Astrocyte (in vitro differentiated cells and primary cell): ENCODE measurements at regions not wholly inside any gene's neighbourhood (a gene's known extent, or its start where the extent isn't known, plus 50 kb on each side); places are given as distances from the start of the nearest gene placed in this dataset.
"Not testable (repeated sequence)": the region's sequence is repeated elsewhere in the genome, so short reads cannot be mapped to it uniquely, and the experiment has no call there.

ENCODE experiments used
- DNase-seq: peaks from one replicate; pipeline ENCODE4 v3.0.0-alpha.2; 2010; ENCODE audit warnings: low read depth
- FAIRE-seq: peaks from 2 replicates; lab custom pipeline; 2011; peaks lifted over from hg19 to GRCh38; lab: Jason Lieb, UNC
- H2AFZ ChIP-seq: 2 replicates; pipeline ENCODE4 v1.6.0; 2012; ENCODE audit warnings: low read depth, low read length, inconsistent platforms
- H3K27ac ChIP-seq: 2 replicates; pipeline ENCODE4 v1.5.1; 2011; ENCODE audit warnings: low read depth, low read length, inconsistent platforms
- H3K27me3 ChIP-seq: 2 replicates; pipeline ENCODE4 v1.6.0; 2011; ENCODE audit warnings: low read length, inconsistent platforms; ENCODE audit not compliant: insufficient read depth
- H3K36me3 ChIP-seq: 2 replicates; pipeline ENCODE4 v1.5.1; 2011; ENCODE audit warnings: low read length, inconsistent platforms; ENCODE audit not compliant: insufficient read depth
- H3K4me1 ChIP-seq: 2 replicates; pipeline ENCODE4 v1.5.1; 2011; ENCODE audit warnings: low read length, inconsistent platforms; ENCODE audit not compliant: insufficient read depth
- H3K4me2 ChIP-seq: 2 replicates; pipeline ENCODE4 v1.6.0; 2012; ENCODE audit warnings: low read length, inconsistent platforms
- H3K4me3 ChIP-seq: 2 replicates; pipeline ENCODE4 v1.5.1; 2011; ENCODE audit warnings: low read depth, mild to moderate bottlenecking, low read length, inconsistent platforms; ENCODE audit not compliant: insufficient read depth
- H3K79me2 ChIP-seq: 2 replicates; pipeline ENCODE4 v1.6.0; 2012; ENCODE audit warnings: mild to moderate bottlenecking, low read length, inconsistent platforms; ENCODE audit not compliant: insufficient read depth
- H3K9ac ChIP-seq: 2 replicates; pipeline ENCODE4 v1.6.0; 2012; ENCODE audit warnings: mild to moderate bottlenecking, low read length, inconsistent platforms
- H3K9me3 ChIP-seq: 2 replicates; pipeline ENCODE4 v1.5.1; 2012; ENCODE audit warnings: low read depth, mild to moderate bottlenecking, low read length, inconsistent platforms; ENCODE audit not compliant: insufficient read depth
- H4K20me1 ChIP-seq: 2 replicates; pipeline ENCODE4 v1.6.0; 2012; ENCODE audit warnings: low read length, inconsistent platforms; ENCODE audit not compliant: insufficient read depth
- H3K27ac Mint-ChIP-seq: one replicate; pipeline ENCODE4 v1.8.0; 2021; ENCODE audit warnings: mild to moderate bottlenecking, mixed read lengths; ENCODE audit not compliant: unreplicated experiment
- H3K27me3 Mint-ChIP-seq: one replicate; pipeline ENCODE4 v1.8.0; 2021; ENCODE audit warnings: low read depth, mixed read lengths; ENCODE audit not compliant: unreplicated experiment
- H3K36me3 Mint-ChIP-seq: one replicate; pipeline ENCODE4 v1.8.0; 2021; ENCODE audit warnings: low read depth, mixed read lengths; ENCODE audit not compliant: unreplicated experiment
- H3K4me1 Mint-ChIP-seq: one replicate; pipeline ENCODE4 v1.8.0; 2021; ENCODE audit warnings: low read depth, mixed read lengths; ENCODE audit not compliant: unreplicated experiment
- H3K4me3 Mint-ChIP-seq: one replicate; pipeline ENCODE4 v1.8.0; 2021; ENCODE audit warnings: mild to moderate bottlenecking, moderate library complexity, mixed read lengths; ENCODE audit not compliant: unreplicated experiment
- H3K9me3 Mint-ChIP-seq: one replicate; pipeline ENCODE4 v1.8.0; 2021; ENCODE audit warnings: mild to moderate bottlenecking, mixed read lengths; ENCODE audit not compliant: unreplicated experiment
- EZH2 ChIP-seq: IDR thresholded peaks from 2 replicates; pipeline ENCODE4 v1.6.1; 2012; ENCODE audit warnings: mild to moderate bottlenecking, low read length, inconsistent platforms; ENCODE audit not compliant: insufficient read depth
- TF ChIP-seq, protein P1 (sequence below): IDR thresholded peaks from 2 replicates; pipeline ENCODE4 v1.5.1; 2011; ENCODE audit warnings: low read depth, mild to moderate bottlenecking, inconsistent platforms, low read length, moderate library complexity; ENCODE audit not compliant: insufficient read depth

DNA sequence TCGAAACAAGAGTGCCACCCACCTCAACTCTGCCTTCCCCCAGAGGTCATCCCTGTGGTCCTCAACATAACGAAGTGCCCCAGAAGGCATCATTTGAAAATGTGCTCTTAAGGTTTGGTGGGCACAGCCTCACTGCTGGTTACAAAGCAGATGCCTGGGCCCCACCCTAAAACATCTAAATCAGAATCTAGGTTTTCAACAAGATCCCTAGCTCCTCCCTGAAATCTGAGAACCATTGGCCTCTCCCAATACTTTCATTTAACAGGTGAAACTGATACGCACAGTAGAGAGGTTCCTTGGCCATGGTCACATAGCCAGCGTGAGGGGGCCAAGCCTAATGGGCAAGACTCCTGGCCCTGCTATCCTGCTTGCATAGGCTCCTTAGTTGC, 376.2 kb upstream of the CLINT1 start:
- FAIRE-seq (no peak), DNase-seq (no peak)
- Histone ChIP-seq H3K4me3 (no peak overlapping the region), H3K79me2 (no peaks in the 10 kb centered on the region), H3K9ac (no peak overlapping the region), H4K20me1 (no peaks in the 10 kb centered on the region), H3K27ac (no peak overlapping the region), H3K9me3 (no peaks in the 10 kb centered on the region), H3K4me2 (no peak overlapping the region), H3K36me3 (no peaks in the 10 kb centered on the region), H3K27me3 (no peaks in the 10 kb centered on the region), H2AFZ (no peak overlapping the region), H3K4me1 (no peaks in the 10 kb centered on the region)
- H3K4me1 Mint-ChIP-seq, result peaks cover 11% of the 10 kb centered on the region
- peaks cover 3% of the 10 kb centered on the region for H3K9me3 Mint-ChIP-seq
- peaks cover 1% of the 10 kb centered on the region for H3K36me3 Mint-ChIP-seq
- no peak overlapping the region for H3K4me3 Mint-ChIP-seq
- peaks cover 3% of the 10 kb centered on the region for H3K27me3 Mint-ChIP-seq
- H3K27ac Mint-ChIP-seq, result no peak overlapping the region
- TF ChIP-seq, protein P1, sequence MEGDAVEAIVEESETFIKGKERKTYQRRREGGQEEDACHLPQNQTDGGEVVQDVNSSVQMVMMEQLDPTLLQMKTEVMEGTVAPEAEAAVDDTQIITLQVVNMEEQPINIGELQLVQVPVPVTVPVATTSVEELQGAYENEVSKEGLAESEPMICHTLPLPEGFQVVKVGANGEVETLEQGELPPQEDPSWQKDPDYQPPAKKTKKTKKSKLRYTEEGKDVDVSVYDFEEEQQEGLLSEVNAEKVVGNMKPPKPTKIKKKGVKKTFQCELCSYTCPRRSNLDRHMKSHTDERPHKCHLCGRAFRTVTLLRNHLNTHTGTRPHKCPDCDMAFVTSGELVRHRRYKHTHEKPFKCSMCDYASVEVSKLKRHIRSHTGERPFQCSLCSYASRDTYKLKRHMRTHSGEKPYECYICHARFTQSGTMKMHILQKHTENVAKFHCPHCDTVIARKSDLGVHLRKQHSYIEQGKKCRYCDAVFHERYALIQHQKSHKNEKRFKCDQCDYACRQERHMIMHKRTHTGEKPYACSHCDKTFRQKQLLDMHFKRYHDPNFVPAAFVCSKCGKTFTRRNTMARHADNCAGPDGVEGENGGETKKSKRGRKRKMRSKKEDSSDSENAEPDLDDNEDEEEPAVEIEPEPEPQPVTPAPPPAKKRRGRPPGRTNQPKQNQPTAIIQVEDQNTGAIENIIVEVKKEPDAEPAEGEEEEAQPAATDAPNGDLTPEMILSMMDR, result no peak
- TF ChIP-seq EZH2, result no peak

DNA sequence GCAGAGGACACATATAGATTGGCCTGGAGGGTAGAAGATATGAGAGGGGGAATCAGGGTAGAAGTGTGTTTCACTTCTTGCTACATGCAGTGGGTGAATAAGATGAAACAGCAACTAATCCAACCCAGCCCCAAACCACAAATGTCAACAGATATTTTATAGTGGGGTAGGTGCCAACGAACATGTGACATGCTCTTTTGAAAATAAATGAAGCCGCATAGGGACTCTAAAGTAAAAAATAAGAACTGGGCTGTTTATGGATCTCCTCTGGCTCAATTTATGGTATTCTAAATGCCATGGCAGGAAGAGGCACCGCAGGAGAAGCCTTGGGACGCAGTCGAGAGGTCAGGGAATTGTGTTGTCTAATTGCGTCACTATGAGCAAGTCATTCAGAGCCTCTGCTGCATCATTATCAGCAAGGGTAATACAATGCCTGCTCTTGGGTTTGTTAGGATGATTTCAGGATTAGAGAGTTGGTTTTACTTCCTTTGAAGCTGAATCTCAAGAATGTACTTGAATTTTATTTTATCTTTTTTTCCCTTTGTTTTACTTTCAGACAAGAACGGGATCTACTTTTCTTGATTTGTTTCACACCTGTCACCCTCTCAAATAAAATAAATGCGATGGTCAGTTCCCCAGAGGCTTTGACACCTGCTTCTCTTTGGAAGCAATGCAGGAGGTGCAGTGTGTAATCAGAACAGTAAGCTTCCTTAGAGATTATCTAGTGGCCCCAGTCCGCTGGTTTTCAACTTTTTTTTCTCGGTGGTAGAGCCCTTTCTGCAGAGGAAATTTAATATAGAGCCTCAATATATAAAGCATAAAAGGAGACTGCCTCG, 375.6 kb upstream of the CLINT1 start:
- no peak overlapping the region for H2AFZ ChIP-seq
- Mint-ChIP-seq H3K4me1 (peaks cover 11% of the 10 kb centered on the region), H3K27me3 (peaks cover 3% of the 10 kb centered on the region), H3K36me3 (no peaks in the 10 kb centered on the region), H3K27ac (no peak overlapping the region), H3K4me3 (no peak overlapping the region), H3K9me3 (peaks cover under 1% of the 10 kb centered on the region)
- FAIRE-seq, result no peak
- no peak overlapping the region for H3K4me2 ChIP-seq
- no peak overlapping the region for H3K9ac ChIP-seq
- no peaks in the 10 kb centered on the region for H3K36me3 ChIP-seq
- no peaks in the 10 kb centered on the region for H3K4me1 ChIP-seq
- H3K27me3 ChIP-seq, result no peaks in the 10 kb centered on the region
- no peaks in the 10 kb centered on the region for H3K79me2 ChIP-seq
- H3K9me3 ChIP-seq, result no peaks in the 10 kb centered on the region
- H3K27ac ChIP-seq, result no peak overlapping the region
- TF ChIP-seq, protein P1, result no peak
- no peak for TF ChIP-seq EZH2
- H3K4me3 ChIP-seq, result no peak overlapping the region
- DNase-seq, result peak; percentile 5
- no peaks in the 10 kb centered on the region for H4K20me1 ChIP-seq

DNA sequence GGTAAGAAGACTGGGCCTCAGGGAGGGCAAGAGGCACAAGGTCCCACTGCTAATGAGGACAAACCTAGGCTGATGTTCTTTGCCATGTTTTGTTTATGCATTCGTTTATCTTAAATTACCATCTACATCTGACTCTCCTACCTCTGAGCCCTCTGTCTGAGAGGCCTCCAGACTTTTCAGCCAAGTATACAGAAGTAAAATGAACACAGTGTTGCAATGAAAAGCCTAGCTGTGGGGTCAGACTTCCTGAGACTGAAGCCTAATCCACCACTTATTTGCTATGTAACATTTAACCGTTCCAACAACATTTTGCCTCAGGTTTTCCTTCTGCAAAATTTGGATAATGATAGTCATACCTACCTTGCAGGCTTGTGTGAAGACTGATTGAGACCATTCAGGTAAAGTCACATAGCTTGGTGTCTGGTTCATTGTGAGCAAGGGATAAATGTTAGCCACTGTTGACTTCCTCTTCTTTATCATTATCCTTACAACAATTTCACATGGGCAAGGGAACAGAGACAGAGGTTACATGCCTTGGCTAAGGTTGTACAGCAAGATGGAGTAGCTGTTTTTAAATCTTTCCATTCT, 374.9 kb upstream of the CLINT1 start:
- DNase-seq (no peak), FAIRE-seq (no peak)
- no peaks in the 10 kb centered on the region for H3K36me3 Mint-ChIP-seq
- H2AFZ ChIP-seq, result no peak overlapping the region
- no peaks in the 10 kb centered on the region for H4K20me1 ChIP-seq
- TF ChIP-seq EZH2, result no peak
- TF ChIP-seq, protein P1, result no peak
- H3K9ac ChIP-seq, result no peak overlapping the region
- H3K27ac Mint-ChIP-seq, result no peak overlapping the region
- H3K9me3 Mint-ChIP-seq, result no peaks in the 10 kb centered on the region
- H3K79me2 ChIP-seq, result no peaks in the 10 kb centered on the region
- H3K4me1 ChIP-seq, result no peaks in the 10 kb centered on the region
- H3K27ac ChIP-seq, result no peak overlapping the region
- H3K4me2 ChIP-seq, result no peak overlapping the region
- no peak overlapping the region for H3K4me3 ChIP-seq
- H3K9me3 ChIP-seq, result no peaks in the 10 kb centered on the region
- no peaks in the 10 kb centered on the region for H3K27me3 ChIP-seq
- peaks cover 11% of the 10 kb centered on the region for H3K4me1 Mint-ChIP-seq
- H3K27me3 Mint-ChIP-seq, result peaks cover 3% of the 10 kb centered on the region
- H3K36me3 ChIP-seq, result no peaks in the 10 kb centered on the region
- no peak overlapping the region for H3K4me3 Mint-ChIP-seq

DNA sequence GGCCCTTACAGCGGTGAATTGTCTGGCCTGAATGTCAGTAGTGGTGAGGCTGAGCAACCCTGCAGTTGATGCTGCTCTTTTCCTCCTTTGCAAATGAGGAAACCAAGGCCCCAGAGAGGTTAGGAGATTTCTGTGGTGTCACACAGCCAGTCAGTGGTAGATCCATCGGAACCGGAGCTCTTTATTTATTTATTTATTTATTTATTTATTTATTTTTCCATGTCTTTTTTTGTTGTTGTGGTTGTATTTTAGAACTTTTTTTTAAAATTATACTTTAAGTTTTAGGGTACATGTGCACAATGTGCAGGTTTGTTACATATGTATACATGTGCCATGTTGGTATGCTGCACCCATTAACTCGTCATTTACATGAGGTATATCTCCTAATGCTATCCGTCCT, 368.4 kb upstream of the CLINT1 start:
- not testable (repeated sequence) for DNase-seq, H2AFZ ChIP-seq, H3K36me3 Mint-ChIP-seq, H3K4me1 ChIP-seq, H3K27me3 Mint-ChIP-seq, H3K4me1 Mint-ChIP-seq, H3K27ac Mint-ChIP-seq, H3K79me2 ChIP-seq, H3K27me3 ChIP-seq, FAIRE-seq, H3K27ac ChIP-seq, H3K9me3 ChIP-seq, H3K4me3 ChIP-seq, H3K4me2 ChIP-seq, H4K20me1 ChIP-seq, H3K4me3 Mint-ChIP-seq, H3K9ac ChIP-seq, H3K9me3 Mint-ChIP-seq, H3K36me3 ChIP-seq
